Parathyroid adenoma (tissue), 2 donors: ENCODE measurements at regions not wholly inside any gene's neighbourhood (a gene's known extent, or its start where the extent isn't known, plus 50 kb on each side); places are given as distances from the start of the nearest gene placed in this dataset.

Experiments used
- H2AFZ ChIP-seq: fragments of 300-600 bp; sonication (generic); one replicate; pipeline ENCODE4 v1.7.0; 2017; ENCODE audit warnings: antibody characterized with exemption, mild to moderate bottlenecking
- H3K27ac ChIP-seq: fragments of 300-600 bp; sonication (generic); one replicate; pipeline ENCODE4 v1.7.0; 2017
- H3K27me3 ChIP-seq: fragments of 300-600 bp; sonication (generic); one replicate; pipeline ENCODE4 v1.7.0; 2017; ENCODE audit warnings: low read length; ENCODE audit not compliant: control insufficient read depth, insufficient read depth
- H3K36me3 ChIP-seq: fragments of 300-600 bp; sonication (generic); one replicate; pipeline ENCODE4 v1.7.0; 2017; ENCODE audit warnings: low read length; ENCODE audit not compliant: control insufficient read depth, insufficient read depth
- H3K4me1 ChIP-seq: fragments of 300-600 bp; sonication (generic); one replicate; pipeline ENCODE4 v1.7.0; 2017; ENCODE audit warnings: control low read depth
- H3K4me2 ChIP-seq: fragments of 300-600 bp; sonication (generic); one replicate; pipeline ENCODE4 v1.7.0; 2017; ENCODE audit warnings: low read length
- H3K4me3 ChIP-seq: fragments of 300-600 bp; sonication (generic); one replicate; pipeline ENCODE4 v1.7.0; 2017; ENCODE audit warnings: low read depth, low read length
- H3K79me2 ChIP-seq: fragments of 300-600 bp; sonication (generic); one replicate; pipeline ENCODE4 v1.7.0; 2017; ENCODE audit warnings: control low read depth
- H3K9ac ChIP-seq: fragments of 300-600 bp; sonication (generic); one replicate; pipeline ENCODE4 v1.7.0; 2017; ENCODE audit warnings: mild to moderate bottlenecking
- H3K9me3 ChIP-seq: fragments of 300-600 bp; sonication (generic); one replicate; pipeline ENCODE4 v1.7.0; 2017; ENCODE audit warnings: low read length; ENCODE audit not compliant: control insufficient read depth
- TF ChIP-seq, protein P1 (sequence below): fragments of 300-600 bp; sonication (generic); IDR thresholded peaks from one replicate; pipeline ENCODE4 v1.7.0; 2017; ENCODE audit warnings: antibody characterized with exemption, mild to moderate bottlenecking
- donor health status: primary hyperparathyroidism.

DNA sequence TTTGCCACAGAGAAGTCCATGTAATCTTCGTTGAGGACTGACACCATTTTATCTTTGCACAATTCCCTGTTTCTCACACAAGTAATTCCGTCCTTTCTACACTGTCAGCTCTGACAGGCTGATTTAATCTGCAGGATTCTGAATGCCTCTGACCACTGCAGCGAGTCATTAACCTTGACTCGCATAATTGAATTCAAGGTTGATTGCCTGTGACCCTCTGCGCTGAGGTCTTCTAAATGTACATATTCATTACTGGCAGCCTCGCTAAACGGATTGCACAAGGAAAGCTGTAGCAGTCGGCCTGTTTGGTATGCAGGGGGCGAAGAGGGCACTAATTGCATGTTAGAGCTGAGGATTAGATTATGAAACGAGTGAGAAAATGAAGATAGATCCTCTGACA is 147.8 kb downstream of the SHOX2 start:
- Histone ChIP-seq H2AFZ (no peak overlapping the region), H3K79me2 (no peaks in the 10 kb centered on the region), H3K4me1 (no peaks in the 10 kb centered on the region), H3K4me3 (no peak overlapping the region), H3K4me2 (no peak overlapping the region), H3K36me3 (no peaks in the 10 kb centered on the region), H3K9ac (no peak overlapping the region), H3K27me3 (no peaks in the 10 kb centered on the region), H3K27ac (no peak overlapping the region), H3K9me3 (no peaks in the 10 kb centered on the region)
- TF ChIP-seq, protein P1, sequence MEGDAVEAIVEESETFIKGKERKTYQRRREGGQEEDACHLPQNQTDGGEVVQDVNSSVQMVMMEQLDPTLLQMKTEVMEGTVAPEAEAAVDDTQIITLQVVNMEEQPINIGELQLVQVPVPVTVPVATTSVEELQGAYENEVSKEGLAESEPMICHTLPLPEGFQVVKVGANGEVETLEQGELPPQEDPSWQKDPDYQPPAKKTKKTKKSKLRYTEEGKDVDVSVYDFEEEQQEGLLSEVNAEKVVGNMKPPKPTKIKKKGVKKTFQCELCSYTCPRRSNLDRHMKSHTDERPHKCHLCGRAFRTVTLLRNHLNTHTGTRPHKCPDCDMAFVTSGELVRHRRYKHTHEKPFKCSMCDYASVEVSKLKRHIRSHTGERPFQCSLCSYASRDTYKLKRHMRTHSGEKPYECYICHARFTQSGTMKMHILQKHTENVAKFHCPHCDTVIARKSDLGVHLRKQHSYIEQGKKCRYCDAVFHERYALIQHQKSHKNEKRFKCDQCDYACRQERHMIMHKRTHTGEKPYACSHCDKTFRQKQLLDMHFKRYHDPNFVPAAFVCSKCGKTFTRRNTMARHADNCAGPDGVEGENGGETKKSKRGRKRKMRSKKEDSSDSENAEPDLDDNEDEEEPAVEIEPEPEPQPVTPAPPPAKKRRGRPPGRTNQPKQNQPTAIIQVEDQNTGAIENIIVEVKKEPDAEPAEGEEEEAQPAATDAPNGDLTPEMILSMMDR = no peak

DNA sequence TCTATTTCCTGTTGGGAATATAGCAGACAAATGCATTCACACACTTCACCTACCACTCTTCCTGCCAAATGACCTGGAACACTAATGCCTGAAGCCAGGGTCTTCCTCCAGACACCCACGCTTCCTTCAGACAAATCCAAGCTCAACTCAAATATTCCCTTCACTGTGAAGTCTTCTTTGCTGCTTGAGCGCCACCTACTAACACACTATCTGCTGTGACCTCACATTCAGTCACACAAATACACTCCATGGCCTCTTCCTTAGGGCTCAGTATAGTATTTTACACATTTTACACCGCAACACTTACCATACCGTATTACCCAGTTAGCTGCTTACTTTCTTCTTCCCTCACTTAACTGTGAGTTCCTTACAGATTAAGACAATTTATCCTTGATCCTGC is 149.4 kb downstream of the SHOX2 start:
- Histone ChIP-seq H3K79me2 (no peaks in the 10 kb centered on the region), H3K9ac (no peak overlapping the region), H3K9me3 (no peaks in the 10 kb centered on the region), H3K4me3 (no peak overlapping the region), H3K4me1 (no peaks in the 10 kb centered on the region), H2AFZ (no peak overlapping the region), H3K36me3 (no peaks in the 10 kb centered on the region), H3K4me2 (no peak overlapping the region), H3K27ac (no peak overlapping the region), H3K27me3 (no peaks in the 10 kb centered on the region)
- TF ChIP-seq, protein P1 = no peak

DNA sequence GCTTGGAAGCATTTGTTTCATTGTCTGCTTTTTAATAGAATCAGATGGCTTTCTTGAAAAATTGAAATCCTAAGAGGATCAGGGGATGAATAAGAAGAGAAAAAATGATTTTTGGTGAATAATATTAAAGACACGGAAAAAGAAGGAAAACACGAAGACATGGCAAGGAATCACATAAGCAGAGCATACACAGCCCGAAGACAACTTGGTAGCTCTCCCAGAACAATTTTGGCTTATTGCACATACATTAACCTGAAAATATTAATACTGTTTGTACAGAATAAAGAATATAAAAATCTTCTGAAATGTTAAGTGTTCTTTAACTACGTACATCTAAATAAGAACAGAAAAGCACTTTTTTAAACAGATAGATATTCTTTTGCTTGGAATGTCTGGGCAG is 150.0 kb downstream of the SHOX2 start:
- Histone ChIP-seq H3K9ac (no peak overlapping the region), H3K4me2 (no peak overlapping the region), H3K36me3 (no peaks in the 10 kb centered on the region), H3K9me3 (no peaks in the 10 kb centered on the region), H3K4me1 (no peaks in the 10 kb centered on the region), H3K27ac (no peak overlapping the region), H3K79me2 (no peaks in the 10 kb centered on the region), H2AFZ (no peak overlapping the region), H3K4me3 (no peak overlapping the region), H3K27me3 (no peaks in the 10 kb centered on the region)
- TF ChIP-seq, protein P1 = no peak

DNA sequence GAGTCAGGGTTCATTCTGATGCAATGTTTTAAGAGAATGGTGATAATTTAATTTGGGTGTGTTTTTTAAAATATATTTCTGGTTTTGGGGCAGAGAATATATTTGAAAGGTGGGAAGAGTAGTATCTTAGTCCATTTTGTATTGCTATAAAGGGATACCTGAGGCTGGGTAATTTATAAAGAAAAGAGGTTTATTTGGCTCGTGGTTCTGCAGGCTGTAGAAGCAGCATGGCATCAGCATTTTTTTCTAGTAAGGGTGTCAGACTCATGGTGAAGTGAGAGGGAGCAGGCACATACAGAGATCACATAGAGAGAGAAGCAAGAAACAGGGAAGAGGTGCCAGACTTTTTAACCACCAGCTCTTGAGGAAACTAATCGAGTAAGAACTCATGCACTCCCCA is 152.7 kb downstream of the SHOX2 start:
- Histone ChIP-seq H3K27me3 (no peaks in the 10 kb centered on the region), H3K4me1 (no peaks in the 10 kb centered on the region), H3K4me3 (no peak overlapping the region), H2AFZ (no peak overlapping the region), H3K4me2 (no peak overlapping the region), H3K27ac (no peak overlapping the region), H3K9me3 (no peaks in the 10 kb centered on the region), H3K36me3 (no peaks in the 10 kb centered on the region), H3K79me2 (no peaks in the 10 kb centered on the region), H3K9ac (no peak overlapping the region)
- TF ChIP-seq, protein P1 = no peak

DNA sequence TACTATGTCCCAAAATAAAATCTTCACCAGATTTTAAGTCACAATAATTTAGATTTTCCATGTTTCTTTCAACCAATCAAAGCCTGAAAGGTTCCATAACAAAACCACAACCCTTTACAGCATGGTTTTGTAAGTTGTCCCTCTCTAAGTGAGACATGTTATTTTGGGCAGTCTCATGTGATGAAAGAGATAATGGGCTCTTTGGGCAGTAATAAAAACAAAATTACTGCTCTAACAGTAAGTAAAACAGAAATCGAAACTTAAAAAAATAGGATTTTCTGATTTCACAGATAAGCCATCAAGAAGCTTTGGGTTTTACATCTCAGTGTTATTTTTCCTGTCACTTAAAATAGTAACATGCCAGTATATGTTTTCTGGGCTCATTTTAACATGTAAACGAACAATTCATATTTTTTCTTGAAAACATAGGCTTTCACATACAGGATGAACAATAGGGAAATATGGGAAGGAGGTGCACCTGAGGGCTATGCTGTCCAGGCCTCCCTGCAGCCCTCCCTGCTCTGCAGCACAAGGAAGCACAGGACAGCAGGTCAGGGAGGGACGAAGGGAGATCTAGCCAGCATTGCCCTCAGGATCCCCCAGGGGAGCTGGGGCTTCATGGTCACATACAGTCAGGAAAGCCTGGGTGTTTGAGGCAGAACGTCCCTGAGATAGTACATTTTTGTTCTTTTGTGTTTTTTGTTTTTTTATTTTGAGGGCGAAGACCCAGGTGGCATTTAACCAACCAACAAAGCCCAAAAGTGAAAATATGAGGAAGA is 157.4 kb downstream of the SHOX2 start:
- TF ChIP-seq, protein P1 = no peak

More for the DNA sequence above, 157.4 kb downstream of the SHOX2 start:
- no peaks in the 10 kb centered on the region for H3K36me3 ChIP-seq
- H3K9ac ChIP-seq = no peak overlapping the region
- H3K27me3 ChIP-seq = no peaks in the 10 kb centered on the region
- H3K4me2 ChIP-seq = no peak overlapping the region
- H3K9me3 ChIP-seq = no peaks in the 10 kb centered on the region
- H3K27ac ChIP-seq = no peak overlapping the region
- H3K4me1 ChIP-seq = no peaks in the 10 kb centered on the region
- no peak overlapping the region for H2AFZ ChIP-seq
- no peak overlapping the region for H3K4me3 ChIP-seq
- H3K79me2 ChIP-seq = no peaks in the 10 kb centered on the region
